Activated CD8-positive, alpha-beta memory T cell treated with anti-CD3 and anti-CD28 coated beads for 24 hours (primary cell): ENCODE measurements at regions not wholly inside any gene's neighbourhood (a gene's known extent, or its start where the extent isn't known, plus 50 kb on each side); places are given as distances from the start of the nearest gene placed in this dataset.
"Not testable (repeated sequence)": the region's sequence is repeated elsewhere in the genome, so short reads cannot be mapped to it uniquely, and the experiment has no call there.

Source experiments
- DNase-seq: peaks from one replicate; pipeline ENCODE4 v3.0.0-alpha.2; 2020

DNA sequence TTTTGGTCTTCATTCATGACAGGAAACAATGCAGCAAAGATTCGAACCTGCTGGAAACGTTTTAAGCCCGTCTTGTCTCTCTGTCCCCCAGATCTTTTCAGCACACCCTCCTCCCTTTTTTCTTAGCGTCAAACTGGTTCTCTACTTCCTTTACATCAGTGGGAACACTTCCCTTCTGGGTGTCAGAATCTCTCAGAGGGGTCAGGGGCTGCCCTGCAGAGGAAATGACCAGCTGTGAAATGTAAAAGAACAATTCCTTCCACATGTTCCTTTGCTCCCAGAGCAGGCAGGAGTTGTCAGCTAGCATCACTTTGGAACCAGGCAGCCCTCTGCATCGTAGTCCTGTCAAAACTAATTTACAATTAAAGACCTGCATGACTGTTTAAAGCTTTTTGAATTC lies 619.0 kb downstream of the TFAP2A start:
- no peak for DNase-seq

DNA sequence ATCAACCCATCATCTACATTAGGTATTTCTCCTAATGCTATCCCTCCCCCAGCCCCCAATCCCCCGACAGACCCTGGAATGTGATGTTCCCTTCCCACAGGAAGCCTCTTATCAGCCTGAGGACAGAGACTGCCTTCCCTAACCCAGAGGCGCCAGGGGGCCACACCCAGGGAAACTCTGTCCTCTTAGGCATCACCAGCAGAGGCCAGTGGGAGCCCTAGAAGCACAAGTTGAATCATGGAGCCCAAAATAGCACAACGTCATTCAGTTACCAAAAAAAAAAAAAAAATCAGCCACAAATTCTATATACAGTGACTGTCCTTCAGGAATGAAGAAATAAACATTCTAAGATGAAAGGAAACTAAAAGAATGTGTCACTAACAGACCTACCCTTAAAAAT lies 625.7 kb downstream of the TFAP2A start:
- DNase-seq: no peak

GRCh38 chr6:9784786-9785185 lies 630.1 kb downstream of the TFAP2A start:
- no peak for DNase-seq

GRCh38 chr6:9783567-9783966 lies 631.3 kb downstream of the TFAP2A start:
- DNase-seq: no peak

GRCh38 chr6:9766240-9766915 lies 648.5 kb downstream of the TFAP2A start:
- no peak for DNase-seq

GRCh38 chr6:9761220-9761619 lies 653.7 kb downstream of the TFAP2A start:
- no peak for DNase-seq

DNA sequence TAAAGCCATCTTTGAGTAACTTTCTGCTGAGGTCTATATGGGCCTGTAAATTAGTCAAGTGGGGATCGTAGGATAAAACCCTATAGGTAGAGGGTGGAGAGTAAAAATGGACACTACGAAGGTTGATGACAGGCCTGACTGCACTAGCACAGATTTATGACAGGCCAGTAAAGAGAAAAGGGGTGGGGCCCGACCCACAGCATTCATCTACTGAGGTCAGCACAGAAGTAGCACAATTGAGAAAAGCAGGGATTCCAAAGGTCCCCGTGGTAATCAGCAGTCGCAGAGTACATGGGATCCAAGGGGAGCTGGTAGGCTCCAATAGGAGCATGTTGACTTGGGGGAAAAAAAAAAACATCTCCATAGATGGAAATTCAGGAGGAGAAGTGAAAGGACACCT lies 660.4 kb downstream of the TFAP2A start:
- DNase-seq: no peak

GRCh38 chr6:9745966-9746365 lies 668.9 kb downstream of the TFAP2A start:
- DNase-seq: no peak

DNA sequence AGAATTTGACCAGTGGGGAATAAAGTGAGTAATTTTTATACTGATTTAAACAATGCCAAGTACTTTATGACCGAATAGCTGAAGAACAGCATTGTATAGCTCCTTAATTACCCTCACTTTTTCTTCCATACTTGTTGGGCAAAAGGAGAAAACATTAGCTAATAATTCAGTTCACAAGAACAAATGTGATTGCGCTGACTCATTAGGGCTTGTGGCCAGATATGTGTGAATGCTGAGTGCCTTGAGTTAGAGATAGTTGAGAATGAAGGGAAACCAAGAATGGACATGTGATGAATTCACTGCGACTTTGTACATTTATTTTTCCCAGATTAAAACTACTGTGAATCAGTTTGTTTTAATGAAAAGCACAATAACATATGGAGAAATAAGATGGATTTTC lies 669.4 kb downstream of the TFAP2A start:
- DNase-seq: no peak

DNA sequence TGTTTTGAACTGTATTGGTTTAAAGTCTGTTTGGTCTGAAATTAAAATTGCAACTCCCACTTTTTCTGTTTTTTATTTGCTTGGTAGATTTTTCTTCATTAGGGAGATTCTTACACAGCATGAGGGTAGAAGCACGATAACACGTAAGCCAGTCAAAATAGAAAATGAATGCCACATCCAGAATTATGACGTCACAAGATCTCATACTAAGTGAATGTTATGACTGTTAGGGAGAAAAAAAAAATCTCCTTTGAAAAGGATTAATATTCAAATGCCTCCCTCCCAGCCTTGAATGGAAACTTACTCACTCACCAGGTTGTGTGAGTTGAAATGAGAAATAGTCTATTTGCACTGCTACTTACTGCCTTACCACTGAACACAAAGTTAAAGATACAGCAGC lies 670.8 kb downstream of the TFAP2A start:
- no peak for DNase-seq

DNA sequence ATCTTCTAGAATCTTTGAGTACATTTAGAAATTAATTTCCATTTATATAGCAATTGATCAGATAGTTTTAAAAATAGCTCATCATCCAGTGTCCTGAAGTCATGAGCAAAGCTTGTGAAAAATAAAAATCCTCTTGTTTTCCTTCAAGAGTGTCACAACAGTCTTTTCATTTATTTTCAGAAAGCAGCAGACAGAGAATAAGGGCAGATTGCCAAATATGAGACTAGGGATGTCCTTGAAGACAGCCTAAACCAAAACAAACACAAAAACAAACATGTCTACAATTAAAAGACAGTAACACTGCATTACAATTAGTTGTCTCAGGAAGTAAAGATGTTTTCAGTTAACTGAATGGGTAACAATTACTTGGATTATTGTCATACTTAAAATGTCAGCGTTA lies 682.8 kb downstream of the TFAP2A start:
- DNase-seq: no peak

DNA sequence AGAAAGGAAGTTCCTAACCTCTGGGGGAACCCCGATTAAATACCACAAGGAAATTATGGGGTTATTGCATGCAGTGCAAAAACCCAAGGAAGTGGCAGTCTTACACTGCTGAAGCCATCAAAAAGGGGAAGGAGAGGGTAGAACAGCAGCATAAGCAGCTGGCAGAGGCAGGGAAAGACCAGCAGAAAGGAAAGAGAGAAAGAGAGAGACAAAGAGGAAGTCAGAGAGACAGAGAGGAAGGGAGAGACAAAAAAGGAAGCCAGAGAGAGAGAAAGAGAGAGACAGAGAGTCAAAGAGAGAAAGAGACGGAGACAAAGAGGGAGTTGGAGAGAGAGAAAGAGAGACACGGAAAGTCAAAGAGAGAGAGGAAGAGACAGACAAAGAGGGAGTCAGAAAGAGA lies 689.1 kb downstream of the TFAP2A start:
- DNase-seq: not testable (repeated sequence)

DNA sequence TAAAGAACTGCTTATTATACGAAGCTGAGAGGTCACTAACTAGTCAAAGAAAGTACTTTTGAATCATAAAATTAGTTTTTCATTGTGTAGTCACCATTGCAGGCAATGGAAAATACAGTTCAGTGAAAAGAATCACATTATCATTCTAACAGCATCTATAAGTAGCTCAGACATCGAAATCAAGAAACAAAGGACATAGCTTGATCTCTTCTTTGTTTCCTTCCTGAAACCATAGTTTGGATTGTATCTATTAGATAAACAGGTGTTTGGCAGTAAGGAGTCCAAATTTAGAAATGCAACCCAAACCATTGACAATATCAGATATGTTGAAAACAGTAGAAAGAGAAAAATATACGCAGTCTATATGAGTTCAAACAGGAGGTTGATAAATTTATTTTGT lies 697.3 kb downstream of the TFAP2A start:
- no peak for DNase-seq

DNA sequence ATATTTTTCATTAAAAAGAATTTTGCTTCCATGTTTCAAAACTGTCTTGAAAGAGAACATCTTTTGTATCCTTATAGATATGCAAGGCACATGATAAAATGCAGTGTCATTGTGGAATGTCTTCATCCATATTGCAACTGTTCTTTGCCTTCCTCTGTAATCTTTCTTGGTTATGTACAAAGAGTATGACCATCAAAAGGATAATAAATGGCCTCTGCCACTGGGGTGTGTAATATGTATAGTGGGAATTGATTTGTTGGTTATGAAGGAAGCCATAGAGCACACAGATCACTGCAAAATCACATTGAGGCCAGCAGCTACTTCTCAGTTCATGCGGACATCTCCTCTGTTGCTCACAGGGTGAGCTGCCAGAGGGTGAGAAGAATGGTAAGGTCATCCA lies 703.5 kb downstream of the TFAP2A start:
- no peak for DNase-seq

DNA sequence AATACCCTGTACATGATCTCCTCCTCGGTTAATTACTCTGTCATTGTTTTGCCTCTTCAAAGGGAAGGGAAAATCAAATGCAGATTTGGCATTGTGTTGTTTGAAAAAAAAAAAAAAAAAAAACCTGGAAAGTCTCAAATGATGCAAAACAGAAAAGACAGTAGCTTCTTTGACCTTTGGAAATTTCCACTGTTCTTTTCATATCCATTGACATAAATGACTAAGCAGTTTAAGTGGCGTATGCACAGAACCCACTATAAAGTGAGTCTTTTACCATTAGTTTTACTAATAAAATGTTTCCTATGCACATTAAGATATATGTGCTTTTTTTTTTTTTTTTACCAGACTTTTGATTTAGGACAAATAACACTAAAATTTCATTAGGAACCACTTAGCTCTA lies 704.3 kb downstream of the TFAP2A start:
- no peak for DNase-seq

- DNase-seq: no peak
Measured at GRCh38 chr6:9708600-9708999, 706.3 kb downstream of the TFAP2A start.

DNA sequence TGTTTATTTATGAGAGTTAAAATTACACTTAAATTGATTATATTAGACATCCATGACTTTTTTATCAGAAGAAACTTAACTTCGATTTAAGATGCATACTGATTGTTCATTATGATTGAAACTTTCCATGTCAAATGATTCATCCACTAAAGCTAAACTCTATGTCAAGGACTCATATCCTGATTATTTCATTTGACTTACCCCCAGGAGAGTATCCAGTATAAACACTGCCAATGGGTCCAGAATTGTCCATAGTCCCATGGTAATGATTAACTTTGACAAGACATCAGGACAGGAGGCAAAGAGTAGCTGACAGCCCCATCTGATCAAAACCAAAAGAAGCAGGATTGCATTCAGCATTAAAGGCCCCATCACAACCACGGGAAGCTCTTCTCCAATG lies 709.9 kb downstream of the TFAP2A start:
- no peak for DNase-seq

DNA sequence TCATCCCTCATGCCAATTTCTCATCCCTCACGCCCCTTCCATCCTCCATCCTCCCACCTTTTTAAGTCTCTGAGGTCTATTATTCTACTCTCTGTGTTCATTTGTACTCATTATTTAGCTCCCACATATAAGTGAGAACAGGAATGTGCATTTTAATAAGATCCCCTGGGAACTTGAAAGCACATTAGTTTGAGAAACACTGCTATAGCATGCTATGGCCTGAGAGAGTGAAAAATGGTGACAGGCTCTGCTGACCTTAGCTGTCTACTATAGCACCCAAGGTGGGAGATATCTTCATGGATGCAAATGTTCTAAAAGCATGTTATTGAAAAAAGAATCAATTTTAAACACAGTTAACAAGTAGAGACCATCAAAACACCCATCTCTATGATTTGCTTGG lies 712.0 kb downstream of the TFAP2A start:
- no peak for DNase-seq

- DNase-seq: no peak
Measured at GRCh38 chr6:9699888-9700287, 715.0 kb downstream of the TFAP2A start.

DNA sequence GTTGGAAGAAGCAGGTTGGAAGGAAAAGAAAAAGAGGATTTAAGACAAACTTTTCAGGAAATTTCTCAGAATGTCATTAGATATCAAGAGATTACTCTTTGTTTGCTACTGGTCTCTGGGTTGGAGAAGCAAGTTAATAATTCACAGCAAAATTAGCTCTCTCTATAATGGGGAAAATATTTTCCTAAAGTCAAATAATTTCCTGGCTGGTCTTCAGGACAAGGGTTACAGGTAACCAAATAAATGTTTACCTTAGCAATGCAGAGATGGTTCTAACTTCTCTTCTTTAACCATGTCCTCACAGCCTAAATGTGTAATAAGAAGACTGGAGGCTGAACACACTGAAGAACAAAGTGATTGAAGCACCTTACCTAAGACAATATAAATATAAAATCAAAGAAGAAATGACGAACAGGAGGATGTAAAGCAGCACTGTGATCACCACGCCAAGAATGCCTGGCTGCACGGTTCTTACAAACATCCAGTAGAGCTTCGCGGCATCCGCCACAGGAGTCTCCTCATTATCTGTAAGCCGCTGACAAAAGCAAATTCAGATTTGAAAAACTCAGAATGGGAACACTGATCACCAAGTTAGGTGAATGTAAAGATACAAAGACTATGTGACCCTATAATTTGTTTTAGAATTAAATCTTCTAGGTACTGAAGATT lies 717.5 kb downstream of the TFAP2A start:
- DNase-seq: no peak

- no peak for DNase-seq
Measured at GRCh38 chr6:9690388-9690787, 724.5 kb downstream of the TFAP2A start.

GRCh38 chr6:9680727-9681126 lies 734.1 kb downstream of the TFAP2A start:
- DNase-seq: not testable (repeated sequence)

GRCh38 chr6:9675122-9675521 lies 739.8 kb downstream of the TFAP2A start:
- DNase-seq: no peak

DNA sequence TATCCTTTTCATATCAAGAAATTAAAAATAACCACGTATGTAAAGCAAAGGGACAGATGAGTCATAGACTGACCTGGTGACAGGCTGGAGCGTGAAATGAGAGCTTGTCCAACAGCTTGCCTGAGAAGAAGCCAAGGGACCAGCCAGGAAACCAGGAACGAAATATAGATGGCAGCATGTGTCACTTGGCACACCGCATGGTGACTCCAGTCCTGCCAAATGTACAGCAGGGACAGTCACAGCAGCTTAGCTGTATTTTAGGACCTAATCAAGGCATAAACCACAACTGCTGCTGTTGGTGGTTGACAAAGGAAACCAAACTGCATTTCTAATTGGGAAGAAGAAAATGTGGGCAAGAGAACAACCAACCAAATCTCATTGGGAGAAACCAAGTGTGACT lies 755.0 kb downstream of the TFAP2A start:
- no peak for DNase-seq

GRCh38 chr6:9657994-9658393 lies 756.9 kb downstream of the TFAP2A start:
- no peak for DNase-seq
